ENCODE measurements at regions not wholly inside any gene's neighbourhood (a gene's known extent, or its start where the extent isn't known, plus 50 kb on each side); places are given as distances from the start of the nearest gene placed in this dataset.
"Not testable (repeated sequence)": the region's sequence is repeated elsewhere in the genome, so short reads cannot be mapped to it uniquely, and the experiment has no call there.

- no peak for DNase-seq
- Histone ChIP-seq H3K4me3 (no peak overlapping the region), H3K27me3 (no peaks in the 10 kb centered on the region), H3K9me3 (no peaks in the 10 kb centered on the region), H3K27ac (no peak overlapping the region), H3K36me3 (no peaks in the 10 kb centered on the region), H3K4me1 (ENCODE audit: insufficient read depth) (no peaks in the 10 kb centered on the region)
- TF ChIP-seq EP300 (IDR thresholded peaks at IDR 0.05) = no peak
- no peak for TF ChIP-seq CTCF (IDR thresholded peaks at IDR 0.05)
- TF ChIP-seq POLR2A (IDR thresholded peaks at IDR 0.05) = no peak
- intact Hi-C loops (cut with DNase I) = no loop called here
Observed at GRCh38 chr7:146027243-146027642, 89.4 kb upstream of the CNTNAP2 start.

- no peak overlapping the region for H3K27ac ChIP-seq
- no peaks in the 10 kb centered on the region for H3K9me3 ChIP-seq
- H3K36me3 ChIP-seq = no peaks in the 10 kb centered on the region
- 65 to 79% (median 69%) methylated on average over 5 of the region's 5 CpGs for WGBS, 3 donors
- no peaks in the 10 kb centered on the region for H3K27me3 ChIP-seq
- intact Hi-C loops (cut with DNase I) = loop anchor here in 1 of 4 donors (5.0 kb wide), 1 partner anchor 65 kb away; no protein-coding TSS in a partner anchor
- no peak for DNase-seq
- H3K4me3 ChIP-seq = no peak overlapping the region
- TF ChIP-seq CTCF (IDR thresholded peaks at IDR 0.05) (no peak), EP300 (IDR thresholded peaks at IDR 0.05) (no peak), POLR2A (IDR thresholded peaks at IDR 0.05) (no peak)
- no peaks in the 10 kb centered on the region for H3K4me1 ChIP-seq (ENCODE audit: insufficient read depth)
Observed at GRCh38 chr7:146022776-146023175, 93.8 kb upstream of the CNTNAP2 start.

- not testable (repeated sequence) for H3K27me3 ChIP-seq; H3K27ac ChIP-seq; H3K9me3 ChIP-seq; H3K4me1 ChIP-seq (ENCODE audit: insufficient read depth); DNase-seq; H3K36me3 ChIP-seq; H3K4me3 ChIP-seq
- intact Hi-C loops (cut with DNase I) = loop anchor here in 1 of 4 donors (5.0 kb wide), 1 partner anchor 68 kb away; no protein-coding TSS in a partner anchor
- 91 to 94% (median 93%) methylated on average over 30 to 33 of the region's 33 CpGs for WGBS, 3 donors
Observed at GRCh38 chr7:146019041-146020004, 97.3 kb upstream of the CNTNAP2 start.

GRCh38 chr7:146017366-146017765 lies 99.2 kb upstream of the CNTNAP2 start:
- DNase-seq; H3K27ac ChIP-seq; intact Hi-C loops (cut with DNase I); H3K4me3 ChIP-seq; H3K9me3 ChIP-seq; H3K27me3 ChIP-seq; H3K36me3 ChIP-seq; H3K4me1 ChIP-seq (ENCODE audit: insufficient read depth): not testable (repeated sequence)
- WGBS, 3 donors = 82 to 87% (median 84%) methylated on average over 5 of the region's 5 CpGs

GRCh38 chr7:146014154-146014553 lies 102.4 kb upstream of the CNTNAP2 start:
- WGBS, 3 donors = 50 to 93% (median 81%) methylated on average over 1 to 2 of the region's 2 CpGs
- DNase-seq; intact Hi-C loops (cut with DNase I); H3K9me3 ChIP-seq; H3K27me3 ChIP-seq; H3K4me3 ChIP-seq; H3K36me3 ChIP-seq; H3K27ac ChIP-seq; H3K4me1 ChIP-seq (ENCODE audit: insufficient read depth): not testable (repeated sequence)

- 86 to 93% (median 87%) methylated on average over 8 of the region's 8 CpGs for WGBS, 3 donors
- no peak for DNase-seq
- intact Hi-C loops (cut with DNase I) = no loop called here
- Histone ChIP-seq H3K27me3 (no peaks in the 10 kb centered on the region), H3K4me3 (no peak overlapping the region), H3K27ac (no peak overlapping the region), H3K4me1 (ENCODE audit: insufficient read depth) (no peaks in the 10 kb centered on the region), H3K9me3 (no peaks in the 10 kb centered on the region), H3K36me3 (no peaks in the 10 kb centered on the region)
- no peak for TF ChIP-seq EP300 (IDR thresholded peaks at IDR 0.05)
- TF ChIP-seq CTCF (IDR thresholded peaks at IDR 0.05) = no peak
- no peak for TF ChIP-seq POLR2A (IDR thresholded peaks at IDR 0.05)
Observed at GRCh38 chr7:146008293-146008692, 108.3 kb upstream of the CNTNAP2 start.
